GM12865 (cell line): ENCODE measurements at regions not wholly inside any gene's neighbourhood (a gene's known extent, or its start where the extent isn't known, plus 50 kb on each side); places are given as distances from the start of the nearest gene placed in this dataset.

ENCODE experiments used
- DNase-seq: peaks from one replicate; pipeline ENCODE4 v3.0.0; 2010; ENCODE audit warnings: low read depth
- H3K4me3 ChIP-seq: 2 replicates; pipeline ENCODE4 v1.5.1; 2011; ENCODE audit warnings: mild to moderate bottlenecking, low read depth, low read length, control low read depth
- CTCF ChIP-seq: IDR thresholded peaks from 2 replicates; pipeline ENCODE4 v1.5.1; 2011; ENCODE audit warnings: low read length, control low read depth, low read depth, inconsistent platforms; ENCODE audit not compliant: insufficient read depth; ENCODE audit errors: missing control alignments

- DNase-seq = no peak
- no peak overlapping the region for H3K4me3 ChIP-seq
These were observed 100.8 kb downstream of the EBNA1BP2 start for GRCh38 chr1:43071241-43071640.

GRCh38 chr1:43069461-43070050 lies 102.5 kb downstream of the EBNA1BP2 start:
- DNase-seq = no peak
- no peak for TF ChIP-seq CTCF
- H3K4me3 ChIP-seq = no peak overlapping the region

More at GRCh38 chr1:43071241-43071640, 100.8 kb downstream of the EBNA1BP2 start:
- no peak for TF ChIP-seq CTCF

GRCh38 chr1:43068911-43069310 lies 103.2 kb downstream of the EBNA1BP2 start:
- TF ChIP-seq CTCF = no peak
- H3K4me3 ChIP-seq = no peak overlapping the region
- DNase-seq = no peak

- no peak overlapping the region for H3K4me3 ChIP-seq
- TF ChIP-seq CTCF = no peak
- DNase-seq = peak; percentile 28
These were observed 103.9 kb downstream of the EBNA1BP2 start for GRCh38 chr1:43067977-43068751.

- no peak overlapping the region for H3K4me3 ChIP-seq
- no peak for DNase-seq
- TF ChIP-seq CTCF = no peak
These were observed 104.8 kb downstream of the EBNA1BP2 start for GRCh38 chr1:43067233-43067745.

GRCh38 chr1:43066578-43066977 lies 105.5 kb downstream of the EBNA1BP2 start:
- TF ChIP-seq CTCF = no peak
- no peak overlapping the region for H3K4me3 ChIP-seq
- DNase-seq = no peak
